Fibroblast of the conjunctiva (primary cell): ENCODE measurements at regions not wholly inside any gene's neighbourhood (a gene's known extent, or its start where the extent isn't known, plus 50 kb on each side); places are given as distances from the start of the nearest gene placed in this dataset.
"Not testable (repeated sequence)": the region's sequence is repeated elsewhere in the genome, so short reads cannot be mapped to it uniquely, and the experiment has no call there.

Experiments
- DNase-seq: peaks from one replicate; pipeline ENCODE4 v3.0.0-alpha.2; 2010; ENCODE audit warnings: low read depth

- no peak for DNase-seq
Measured at GRCh38 chr9:24652181-24652580, 106.5 kb upstream of the IZUMO3 start.

DNA sequence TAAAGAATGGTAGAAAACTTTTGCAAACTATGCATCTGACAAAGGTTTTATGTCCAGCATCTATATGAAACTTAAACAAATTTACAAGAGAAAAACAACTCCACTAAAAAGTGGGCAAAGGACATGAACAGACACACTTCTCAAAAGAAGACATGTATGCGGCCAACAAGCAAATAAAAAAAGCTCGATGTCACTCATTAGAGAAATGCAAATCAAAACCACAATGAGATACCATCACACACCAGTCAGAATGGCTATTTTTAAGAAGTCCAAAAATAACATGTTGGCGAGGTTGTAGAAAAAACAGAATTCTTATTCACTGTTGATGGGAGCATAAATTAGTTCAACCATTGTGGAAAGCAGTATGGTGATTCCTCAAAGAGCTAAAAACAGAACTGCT lies 83.1 kb upstream of the IZUMO3 start:
- DNase-seq, result not testable (repeated sequence)

DNA sequence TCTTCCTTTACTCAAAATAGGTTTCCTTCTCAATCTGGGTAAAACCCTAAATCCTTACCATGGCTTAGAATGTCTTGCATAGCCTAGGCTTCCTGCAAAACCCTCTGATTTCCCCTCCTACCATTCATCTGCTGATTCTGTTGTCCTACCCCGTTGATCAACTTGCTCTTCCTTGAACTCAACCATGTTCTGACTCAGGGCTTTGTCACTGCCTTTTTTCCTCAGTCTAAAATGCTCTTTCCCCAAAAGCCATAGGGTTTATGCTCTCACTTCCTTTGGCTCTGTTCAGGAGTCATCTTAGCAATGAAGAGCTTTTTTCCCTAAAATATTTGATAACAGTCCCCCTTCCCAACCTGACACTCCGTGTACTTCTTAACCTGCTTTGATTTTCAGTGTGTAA lies 79.4 kb upstream of the IZUMO3 start:
- DNase-seq, result no peak

GRCh38 chr9:24624481-24624880 lies 78.8 kb upstream of the IZUMO3 start:
- DNase-seq, result no peak

- no peak for DNase-seq
Measured at GRCh38 chr9:24620741-24621140, 75.0 kb upstream of the IZUMO3 start.

- no peak for DNase-seq
Measured at GRCh38 chr9:24616863-24617262, 71.2 kb upstream of the IZUMO3 start.

- DNase-seq, result no peak
Measured at GRCh38 chr9:24614070-24614469, 68.4 kb upstream of the IZUMO3 start.

GRCh38 chr9:24608599-24608998 lies 62.9 kb upstream of the IZUMO3 start:
- no peak for DNase-seq

GRCh38 chr9:24602693-24603352 lies 57.1 kb upstream of the IZUMO3 start:
- peak; percentile 0 for DNase-seq
